H9 (cell line): ENCODE measurements at regions not wholly inside any gene's neighbourhood (a gene's known extent, or its start where the extent isn't known, plus 50 kb on each side); places are given as distances from the start of the nearest gene placed in this dataset.

Experiments
- DNase-seq: peaks from one replicate; pipeline ENCODE4 v3.0.0-alpha.2; 2017
- H2AFZ ChIP-seq: one replicate; pipeline ENCODE4 v1.6.1; 2013; ENCODE audit warnings: mild to moderate bottlenecking, low read length, control low read depth, moderate library complexity
- H2AK5ac ChIP-seq: 2 replicates; pipeline ENCODE4 v1.6.1; 2013; ENCODE audit warnings: low read length, control low read depth, mixed read lengths; ENCODE audit not compliant: insufficient read length
- H2BK120ac ChIP-seq: one replicate; pipeline ENCODE4 v1.6.1; 2013; ENCODE audit warnings: low read depth, mild to moderate bottlenecking, low read length, control low read depth, inconsistent platforms; ENCODE audit not compliant: poor library complexity, severe bottlenecking
- H2BK12ac ChIP-seq: 2 replicates; pipeline ENCODE4 v1.6.1; 2013; ENCODE audit warnings: low read length, control low read depth, mixed read lengths, low read depth; ENCODE audit not compliant: insufficient read length
- H2BK15ac ChIP-seq: 2 replicates; pipeline ENCODE4 v1.6.1; 2013; ENCODE audit warnings: low read depth, low read length, control low read depth
- H2BK20ac ChIP-seq: one replicate; pipeline ENCODE4 v1.6.1; 2013; ENCODE audit warnings: low read depth, mild to moderate bottlenecking, low read length, control low read depth, inconsistent platforms; ENCODE audit not compliant: poor library complexity, severe bottlenecking
- H2BK5ac ChIP-seq: 2 replicates; pipeline ENCODE4 v1.6.1; 2013; ENCODE audit warnings: low read length, control low read depth, mixed read lengths; ENCODE audit not compliant: insufficient read length
- H3K14ac ChIP-seq: 2 replicates; pipeline ENCODE4 v1.6.1; 2013; ENCODE audit warnings: low read length, control low read depth; ENCODE audit not compliant: insufficient read depth
- H3K18ac ChIP-seq: 2 replicates; pipeline ENCODE4 v1.6.1; 2013; ENCODE audit warnings: low read depth, mild to moderate bottlenecking, mixed read lengths, low read length, control low read depth; ENCODE audit not compliant: insufficient read length
- H3K23ac ChIP-seq: 2 replicates; pipeline ENCODE4 v1.6.1; 2013; ENCODE audit warnings: low read length, control low read depth, mixed read lengths, low read depth; ENCODE audit not compliant: insufficient read length
- H3K23me2 ChIP-seq: 2 replicates; pipeline ENCODE4 v1.6.1; 2013; ENCODE audit warnings: low read depth, mild to moderate bottlenecking, mixed read lengths, low read length, control low read depth; ENCODE audit not compliant: insufficient read length, poor library complexity, severe bottlenecking
- H3K27ac ChIP-seq: 2 replicates; pipeline ENCODE4 v1.5.1; 2013; ENCODE audit warnings: low read length, control low read depth, mixed read lengths, low read depth; ENCODE audit not compliant: insufficient read length
- H3K27me3 ChIP-seq: 2 replicates; pipeline ENCODE4 v1.6.1; 2013; ENCODE audit warnings: low read length, control low read depth, inconsistent platforms; ENCODE audit not compliant: insufficient read depth
- H3K4ac ChIP-seq: 2 replicates; pipeline ENCODE4 v1.6.1; 2013; ENCODE audit warnings: low read depth, mild to moderate bottlenecking, control low read depth, inconsistent platforms, low read length, moderate library complexity
- H3K4me1 ChIP-seq: 2 replicates; pipeline ENCODE4 v1.6.1; 2013; ENCODE audit warnings: low read length, control low read depth, inconsistent platforms; ENCODE audit not compliant: insufficient read depth
- H3K4me2 ChIP-seq: 2 replicates; pipeline ENCODE4 v1.6.1; 2013; ENCODE audit warnings: low read length, control low read depth, mixed read lengths; ENCODE audit not compliant: insufficient read length, insufficient read depth
- H3K56ac ChIP-seq: 2 replicates; pipeline ENCODE4 v1.6.1; 2013; ENCODE audit warnings: low read depth, mild to moderate bottlenecking, mixed read lengths, low read length, control low read depth; ENCODE audit not compliant: insufficient read length
- H3K79me1 ChIP-seq: 2 replicates; pipeline ENCODE4 v1.6.1; 2013; ENCODE audit warnings: low read depth, mild to moderate bottlenecking, moderate library complexity, low read length, control low read depth, inconsistent platforms; ENCODE audit not compliant: insufficient read depth, poor library complexity, severe bottlenecking
- H3K79me2 ChIP-seq: 2 replicates; pipeline ENCODE4 v1.6.1; 2013; ENCODE audit warnings: low read length, control low read depth, inconsistent platforms; ENCODE audit not compliant: insufficient read depth
- H3K9ac ChIP-seq: 2 replicates; pipeline ENCODE4 v1.6.1; 2013; ENCODE audit warnings: low read length, control low read depth, mixed read lengths; ENCODE audit not compliant: insufficient read length; ENCODE audit errors: extremely low read depth
- H3K9me3 ChIP-seq: one replicate; pipeline ENCODE4 v1.6.1; 2013; ENCODE audit warnings: low read depth, low read length, inconsistent platforms; ENCODE audit not compliant: control insufficient read depth
- H3T11ph ChIP-seq: one replicate; pipeline ENCODE4 v1.6.1; 2013; ENCODE audit warnings: mild to moderate bottlenecking, low read length, control low read depth, inconsistent platforms
- H4K20me1 ChIP-seq: one replicate; pipeline ENCODE4 v1.6.1; 2013; ENCODE audit not compliant: control insufficient read depth, insufficient read length, insufficient read depth
- H4K5ac ChIP-seq: 2 replicates; pipeline ENCODE4 v1.6.1; 2013; ENCODE audit warnings: low read depth, mild to moderate bottlenecking, mixed read lengths, low read length, control low read depth; ENCODE audit not compliant: insufficient read length
- H4K8ac ChIP-seq: replicated peaks from 2 replicates; pipeline ENCODE4 v1.6.1; 2013; ENCODE audit warnings: low read length, control low read depth, mixed read lengths, low read depth; ENCODE audit not compliant: insufficient read length
- H4K91ac ChIP-seq: 2 replicates; pipeline ENCODE4 v1.6.1; 2013; ENCODE audit warnings: low read depth, mild to moderate bottlenecking, moderate library complexity, mixed read lengths, low read length, control low read depth; ENCODE audit not compliant: insufficient read length
- H3K27ac Mint-ChIP-seq, 3 experiments: 2 replicates in 2 of 3; 3 replicates in 1 of 3; pipeline ENCODE4 v1.8.0; 2020 to 2021; ENCODE audit warnings: mixed read lengths in 3 of 3, mild to moderate bottlenecking in 1 of 3, moderate library complexity in 1 of 3
- H3K27me3 Mint-ChIP-seq: 2 replicates; pipeline ENCODE4 v1.8.0; 2021; ENCODE audit warnings: low read depth, mild to moderate bottlenecking, moderate library complexity, mixed read lengths
- H3K36me3 Mint-ChIP-seq, 3 experiments: 2 replicates in 2 of 3; 3 replicates in 1 of 3; pipeline ENCODE4 v1.8.0; 2020 to 2021; ENCODE audit warnings: low read depth in 3 of 3, mixed read lengths in 3 of 3; ENCODE audit not compliant: insufficient read depth in 1 of 3
- H3K4me1 Mint-ChIP-seq, 2 experiments: 2 replicates each; pipeline ENCODE4 v1.8.0; 2020; ENCODE audit warnings: mixed read lengths in 2 of 2
- H3K4me3 Mint-ChIP-seq, 2 experiments: 2 replicates in 1 of 2; 3 replicates in 1 of 2; pipeline ENCODE4 v1.8.0; 2020 to 2021; ENCODE audit warnings: mild to moderate bottlenecking in 2 of 2, mixed read lengths in 2 of 2, moderate library complexity in 1 of 2
- H3K9me3 Mint-ChIP-seq, 2 experiments: 2 replicates in 1 of 2; 3 replicates in 1 of 2; pipeline ENCODE4 v1.8.0; 2020; ENCODE audit warnings: mild to moderate bottlenecking in 2 of 2, mixed read lengths in 2 of 2, moderate library complexity in 1 of 2
- CTCF ChIP-seq: fragments of 200-600 bp; sonication (generic); conservative IDR thresholded peaks from 3 replicates; pipeline ENCODE4 v1.8.0; 2021; ENCODE audit warnings: antibody characterized with exemption, mild to moderate bottlenecking
- WGBS: extraction: QIAGEN DNeasy Blood & Tissue Kit; methylation state at CpG from one replicate; pipeline ENCODE4 v1.1.7; 2013; ENCODE audit warnings: missing lambda C conversion rate, low lambda C conversion rate, mixed read lengths; ENCODE audit not compliant: insufficient read length; ENCODE audit errors: extremely low coverage; 5-methylcytosine and 5-hydroxymethylcytosine counted together

GRCh38 chr1:29647581-29647980, 411.3 kb downstream of the PTPRU start:
- H3K4ac ChIP-seq: no peak overlapping the region
- H3K4me1 ChIP-seq: no peaks in the 10 kb centered on the region; the same call in 1 of the 2 replicates
- no peak for DNase-seq
- H2AK5ac ChIP-seq: no peak overlapping the region
- no peak overlapping the region for H3K18ac ChIP-seq
- no peak overlapping the region for H3K27ac ChIP-seq
- no peaks in the 10 kb centered on the region for H3K27me3 ChIP-seq
- no peaks in the 10 kb centered on the region for H4K20me1 ChIP-seq
- H2BK5ac ChIP-seq: no peak overlapping the region
- no peak overlapping the region for H3K14ac ChIP-seq
- H3K4me2 ChIP-seq: no peak overlapping the region
- WGBS: no CpG with 5 or more reads among the region's 1 CpG
- H4K5ac ChIP-seq: no peak overlapping the region
- H2BK120ac ChIP-seq: no peak overlapping the region
- no peaks in the 10 kb centered on the region for H3K9me3 Mint-ChIP-seq
- H3K27me3 Mint-ChIP-seq: no peaks in the 10 kb centered on the region; the same call in 1 of the 2 replicates
- H3T11ph ChIP-seq: no peak overlapping the region
- no peaks in the 10 kb centered on the region for H3K9me3 ChIP-seq
- TF ChIP-seq CTCF: no peak
- H4K91ac ChIP-seq: no peak overlapping the region
- H3K4me1 Mint-ChIP-seq: peaks cover 16 to 17% of the 10 kb centered on the region in 2 experiments
- H3K23me2 ChIP-seq: no peaks in the 10 kb centered on the region
- H3K4me3 Mint-ChIP-seq: no peak overlapping the region
- H3K27ac Mint-ChIP-seq: no peak overlapping the region
- no peaks in the 10 kb centered on the region for H3K79me1 ChIP-seq
- H4K8ac ChIP-seq: no peak overlapping the region
- H3K9ac ChIP-seq: no peak overlapping the region
- H2AFZ ChIP-seq: no peak overlapping the region
- H3K23ac ChIP-seq: no peak overlapping the region
- H2BK20ac ChIP-seq: no peak overlapping the region
- H3K79me2 ChIP-seq: no peaks in the 10 kb centered on the region
- H2BK15ac ChIP-seq: no peak overlapping the region
- H2BK12ac ChIP-seq: no peak overlapping the region
- H3K56ac ChIP-seq: no peak overlapping the region
- H3K36me3 Mint-ChIP-seq: no peaks in the 10 kb centered on the region
